GM18868 (cell line): ENCODE measurements at regions not wholly inside any gene's neighbourhood (a gene's known extent, or its start where the extent isn't known, plus 50 kb on each side); places are given as distances from the start of the nearest gene placed in this dataset.

Source experiments
- ATAC-seq: cut with Tn5 transposase; IDR thresholded peaks from one replicate; pipeline ENCODE4 v1.9.1; 2021; ENCODE audit warnings: mild to moderate bottlenecking, moderate library complexity; ENCODE audit not compliant: unreplicated experiment

GRCh38 chrX:45358392-45358791 is 157.7 kb upstream of the DIPK2B start:
- no peak for ATAC-seq

DNA sequence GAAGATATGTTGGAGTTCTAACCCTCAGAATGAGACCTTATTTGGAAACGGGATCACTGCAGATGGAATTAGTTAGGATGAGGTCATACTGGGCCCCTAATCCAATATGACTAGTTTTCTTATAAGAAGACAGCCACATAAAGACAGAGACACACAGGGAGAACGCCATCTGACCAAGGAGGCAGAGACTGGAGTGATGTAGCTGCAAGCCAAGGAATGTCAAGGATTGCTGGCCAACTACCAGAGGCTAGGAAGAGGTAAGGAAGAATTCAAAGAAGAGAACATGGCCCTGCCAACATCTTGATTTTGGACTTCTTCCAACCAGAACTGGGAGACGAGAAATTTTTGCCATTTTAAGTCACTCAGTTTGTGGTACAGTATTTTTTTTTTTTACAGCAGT is 152.8 kb upstream of the DIPK2B start:
- no peak for ATAC-seq

GRCh38 chrX:45352611-45353010 is 151.9 kb upstream of the DIPK2B start:
- ATAC-seq, result no peak

- no peak for ATAC-seq
Observed at GRCh38 chrX:45351478-45351877, 150.8 kb upstream of the DIPK2B start.

DNA sequence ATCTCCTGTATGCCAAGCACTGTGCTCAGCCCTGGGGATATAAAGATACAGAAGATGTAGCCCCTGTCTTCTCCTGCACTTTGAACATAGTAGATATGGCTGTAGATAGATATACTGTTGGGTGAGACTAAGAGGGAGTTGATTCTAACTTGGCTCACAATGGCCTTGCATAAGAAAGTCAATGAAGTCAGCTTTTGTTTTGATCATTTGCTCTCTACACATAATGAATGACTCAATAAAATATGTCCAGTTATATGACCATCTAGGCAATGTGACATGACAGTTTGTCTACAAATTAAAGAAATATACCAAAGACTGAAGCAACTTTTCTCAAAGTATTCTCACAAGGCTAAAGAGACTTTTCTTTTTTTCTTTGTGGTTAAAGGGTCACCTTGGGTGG is 147.6 kb upstream of the DIPK2B start:
- no peak for ATAC-seq

- no peak for ATAC-seq
Observed at GRCh38 chrX:45347877-45348276, 147.2 kb upstream of the DIPK2B start.

GRCh38 chrX:45344594-45344993 is 143.9 kb upstream of the DIPK2B start:
- ATAC-seq, result no peak

GRCh38 chrX:45329217-45329616 is 128.5 kb upstream of the DIPK2B start:
- no peak for ATAC-seq

- no peak for ATAC-seq
Observed at GRCh38 chrX:45324941-45325340, 124.3 kb upstream of the DIPK2B start.

DNA sequence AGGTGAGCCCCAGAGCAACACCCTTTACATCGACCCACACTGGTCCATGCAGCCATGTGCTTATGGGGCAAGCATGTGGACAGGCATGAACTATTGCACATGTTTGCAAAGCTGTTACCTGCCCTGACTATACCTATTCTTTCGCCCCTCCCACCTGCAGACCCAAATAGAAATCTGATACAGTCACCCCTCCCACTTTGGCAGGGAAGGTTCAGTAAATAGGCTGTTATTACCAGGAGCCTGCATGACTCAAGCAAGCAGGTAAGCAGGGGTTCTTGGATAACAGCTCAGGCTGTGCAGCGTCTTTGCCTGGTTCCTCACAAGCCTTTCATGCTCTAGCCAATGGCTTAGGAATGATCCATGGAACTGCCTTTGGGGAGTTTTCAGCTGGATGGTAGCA is 122.7 kb upstream of the DIPK2B start:
- no peak for ATAC-seq

- no peak for ATAC-seq
Observed at GRCh38 chrX:45322820-45323219, 122.1 kb upstream of the DIPK2B start.

- ATAC-seq, result no peak
Observed at GRCh38 chrX:45322382-45322781, 121.7 kb upstream of the DIPK2B start.

- no peak for ATAC-seq
Observed at GRCh38 chrX:45320191-45320590, 119.5 kb upstream of the DIPK2B start.

DNA sequence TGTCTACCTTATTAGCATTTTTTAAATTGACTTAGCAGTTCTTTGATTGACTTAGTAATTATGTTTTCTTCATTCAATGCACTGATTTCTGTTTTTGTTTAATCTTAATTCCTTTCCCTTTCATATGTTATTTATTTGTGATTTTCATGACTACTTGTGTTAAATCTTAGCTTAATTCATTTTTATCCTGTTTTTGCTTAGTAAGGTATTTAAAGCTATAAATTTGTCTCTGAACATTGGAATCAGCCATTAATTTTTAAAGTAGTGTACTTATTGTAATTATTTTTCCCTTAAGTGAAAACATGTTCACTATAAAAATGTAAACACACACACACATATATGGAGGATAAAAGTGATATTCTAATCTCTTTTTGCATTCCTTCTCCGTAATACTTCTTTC is 109.1 kb upstream of the DIPK2B start:
- no peak for ATAC-seq

- ATAC-seq, result no peak
Observed at GRCh38 chrX:45309096-45309495, 108.4 kb upstream of the DIPK2B start.

DNA sequence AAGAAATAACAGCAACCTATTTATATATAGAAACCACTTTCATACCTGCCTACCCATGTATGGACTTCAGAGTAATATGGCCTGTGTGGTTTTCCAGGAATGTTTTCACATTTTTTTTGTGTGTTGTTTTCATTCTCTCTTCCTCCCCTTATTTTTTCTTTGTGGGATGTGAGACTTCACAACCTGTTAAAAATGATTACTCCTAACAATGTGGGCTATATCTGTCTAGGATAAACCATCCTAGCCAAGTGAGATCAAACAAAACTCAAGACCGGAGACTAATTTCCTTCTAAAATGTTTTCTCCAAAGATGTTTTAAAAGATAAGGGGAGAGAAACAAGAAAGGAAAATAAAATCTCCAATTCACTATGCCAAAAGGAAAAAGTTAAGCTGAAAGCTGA is 106.1 kb upstream of the DIPK2B start:
- no peak for ATAC-seq

DNA sequence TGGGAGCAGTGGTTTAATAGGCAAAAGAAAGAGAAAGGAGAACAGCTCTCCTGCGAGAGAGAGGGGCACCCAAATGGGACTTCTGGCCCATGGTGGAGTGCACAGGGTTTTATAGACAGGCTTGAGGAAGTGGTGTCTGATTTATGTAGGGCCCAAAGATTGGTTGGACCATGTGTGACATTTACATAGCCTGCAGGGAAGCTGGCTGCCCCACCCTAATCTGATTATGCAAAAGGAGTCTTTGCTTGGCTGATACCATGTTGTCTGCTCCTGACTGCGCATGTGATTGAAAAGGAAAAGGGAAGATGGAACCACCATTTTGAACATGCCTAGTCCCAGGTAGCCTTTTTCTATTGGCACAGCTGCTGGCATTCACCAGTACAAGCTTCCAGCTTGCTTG is 100.0 kb upstream of the DIPK2B start:
- no peak for ATAC-seq

GRCh38 chrX:45295259-45295986 is 94.7 kb upstream of the DIPK2B start:
- ATAC-seq, result no peak

DNA sequence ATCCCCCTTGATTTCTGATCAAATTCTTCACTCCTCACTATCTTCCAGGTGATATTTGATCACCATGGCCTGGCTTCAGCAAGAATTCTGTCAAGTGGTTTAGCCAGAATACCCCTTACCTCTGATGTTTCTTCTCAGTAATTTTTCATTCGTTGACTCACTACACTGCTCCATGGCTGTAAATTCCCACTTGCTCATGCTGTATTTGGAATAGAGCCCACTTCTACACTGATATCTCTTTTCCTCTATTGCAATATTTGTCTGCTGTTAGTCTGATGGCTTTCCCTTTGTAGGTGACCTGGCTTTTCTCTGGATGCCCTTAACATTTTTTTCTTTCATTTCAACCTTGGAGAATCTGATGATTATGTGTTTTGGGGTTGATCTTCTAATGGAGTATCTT is 73.9 kb upstream of the DIPK2B start:
- ATAC-seq, result no peak

DNA sequence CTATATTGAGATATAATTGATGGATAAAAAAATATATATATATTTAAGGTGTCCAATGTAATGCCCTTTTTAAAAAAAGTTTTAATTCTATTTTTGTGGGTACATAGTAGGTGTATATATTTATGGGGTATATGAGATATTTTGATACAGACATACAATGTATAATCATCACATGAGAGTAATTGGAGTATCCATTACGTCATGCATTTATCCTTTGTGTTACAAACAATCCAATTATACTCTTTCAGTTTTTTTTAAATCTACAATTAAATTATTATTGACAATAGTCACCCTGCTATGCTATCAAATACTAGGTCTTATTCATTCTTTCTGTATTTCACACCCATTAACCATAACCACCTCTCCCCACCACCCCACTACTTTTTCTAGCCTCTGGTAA is 66.3 kb upstream of the DIPK2B start:
- no peak for ATAC-seq

DNA sequence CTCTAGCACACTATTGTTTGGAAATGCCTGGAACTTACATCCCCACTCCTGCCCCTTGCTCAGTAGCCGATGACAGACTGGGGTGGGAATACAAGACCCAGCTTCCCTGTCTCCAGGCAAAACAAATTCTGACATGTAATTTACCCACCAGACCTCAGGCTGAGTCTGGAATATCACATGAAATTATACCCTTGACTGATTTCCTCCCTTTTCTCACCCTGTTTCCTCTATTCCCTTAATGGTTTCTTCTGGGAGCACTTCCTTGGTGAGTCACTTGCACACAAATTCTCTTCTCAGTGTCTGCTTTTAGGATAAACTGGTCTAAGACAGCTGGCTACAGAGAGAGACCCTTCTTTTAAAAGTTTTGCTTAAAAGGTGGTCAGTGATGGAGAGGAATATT is 65.8 kb upstream of the DIPK2B start:
- no peak for ATAC-seq

DNA sequence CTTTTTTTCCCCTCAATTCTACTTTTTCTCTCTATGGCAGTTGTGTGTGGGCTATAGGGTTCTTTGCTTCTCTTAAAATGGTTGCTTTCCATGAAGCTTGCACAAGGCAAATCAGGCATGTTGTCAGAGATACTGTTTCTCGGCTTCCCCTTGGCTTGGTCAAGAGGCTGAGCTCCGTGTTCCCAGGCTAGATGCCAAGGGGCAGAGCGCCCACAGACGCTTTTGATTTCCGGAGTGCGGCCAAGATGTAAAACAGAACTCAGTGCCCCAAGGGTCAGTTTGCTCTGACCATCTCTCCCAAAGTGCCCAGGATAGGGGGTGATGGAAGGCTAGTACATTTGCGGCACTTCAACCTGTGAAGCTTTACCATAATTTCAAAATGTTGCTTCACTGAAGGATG is 64.2 kb upstream of the DIPK2B start:
- no peak for ATAC-seq

DNA sequence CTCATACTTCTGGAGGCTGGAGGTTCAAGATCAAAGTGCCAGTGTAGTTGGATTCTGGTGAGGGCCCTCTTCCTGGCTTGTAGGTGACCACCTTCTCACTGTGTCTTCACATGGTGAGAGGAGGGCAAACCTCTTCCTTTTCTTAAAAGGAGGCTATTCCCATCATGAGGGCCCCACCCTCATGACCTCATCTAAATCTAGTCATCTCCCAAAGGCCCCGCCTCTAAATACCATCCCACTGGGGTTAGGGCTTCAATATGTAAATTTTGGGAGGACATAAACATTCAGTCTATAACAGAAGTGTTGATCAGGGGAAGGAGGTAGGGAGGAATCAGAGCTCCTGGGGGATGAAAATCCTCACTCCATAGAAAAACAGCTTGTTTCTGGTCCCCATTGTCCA is 60.8 kb upstream of the DIPK2B start:
- ATAC-seq, result no peak
